GM19372 (cell line): ENCODE measurements at regions not wholly inside any gene's neighbourhood (a gene's known extent, or its start where the extent isn't known, plus 50 kb on each side); places are given as distances from the start of the nearest gene placed in this dataset.

Experiments used
- ATAC-seq: cut with Tn5 transposase; IDR thresholded peaks from one replicate; pipeline ENCODE4 v1.9.1; 2021; ENCODE audit warnings: mild to moderate bottlenecking, low read depth, moderate library complexity; ENCODE audit not compliant: unreplicated experiment

DNA sequence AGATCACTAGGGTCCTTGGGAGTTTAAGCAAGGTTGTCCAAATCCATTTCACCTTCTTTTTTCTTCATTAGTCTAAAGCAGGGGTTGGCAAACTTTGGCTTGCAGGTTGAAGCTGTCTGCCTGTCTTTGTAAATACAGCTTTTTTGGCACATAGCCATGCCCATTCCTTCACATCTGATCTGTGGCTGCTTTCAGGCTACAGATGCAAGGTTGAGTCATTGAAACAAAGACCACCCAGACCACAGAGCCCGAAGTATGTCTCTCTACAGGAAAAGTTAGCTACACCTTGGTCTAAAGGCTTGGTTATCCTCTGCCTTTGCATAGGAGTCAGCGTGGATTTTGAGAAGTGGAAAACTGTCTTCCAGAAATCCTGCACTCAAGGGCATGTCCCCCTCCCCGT, 238.1 kb upstream of the STS start:
- no peak for ATAC-seq

DNA sequence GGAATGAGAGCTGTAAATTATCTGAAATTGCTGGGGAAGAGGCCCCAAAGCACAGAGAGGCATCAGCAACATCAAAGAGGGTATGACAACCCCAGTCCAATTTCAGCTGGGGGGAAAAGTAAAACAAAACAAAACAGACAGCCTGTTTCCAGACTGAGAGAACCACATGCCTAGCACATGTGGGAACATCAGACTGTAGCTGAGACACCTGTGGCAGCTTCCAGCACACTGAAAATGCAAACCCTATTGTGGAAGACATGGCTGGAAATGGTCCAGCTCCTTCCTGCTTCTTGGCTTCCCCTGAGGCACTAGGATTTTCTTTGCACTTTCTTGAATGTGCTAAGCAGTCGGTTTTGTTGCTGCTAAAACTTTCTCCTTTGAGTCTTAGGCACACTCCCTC, 240.9 kb upstream of the STS start:
- no peak for ATAC-seq

DNA sequence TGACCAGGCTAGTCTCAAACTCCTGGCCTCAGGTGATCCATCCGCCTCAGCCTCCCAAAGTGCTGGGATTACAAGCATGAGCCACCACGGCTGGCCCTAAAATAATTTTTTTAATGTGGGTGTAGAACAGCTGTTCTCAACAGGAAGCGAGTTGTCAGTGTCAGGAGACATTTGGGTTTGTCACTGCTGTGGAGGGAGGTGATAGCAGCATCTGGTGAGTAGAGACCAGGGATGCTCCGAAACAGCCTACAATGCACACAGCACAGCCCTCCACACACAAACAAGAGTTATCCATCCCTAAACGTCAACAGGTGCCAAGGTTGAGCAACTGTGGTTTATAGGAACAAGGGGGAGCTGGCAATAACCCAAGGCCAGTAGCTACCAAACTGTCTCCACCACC, 243.4 kb upstream of the STS start:
- ATAC-seq = no peak

GRCh38 chrX:6898371-6898770, 249.1 kb upstream of the STS start:
- ATAC-seq = no peak

GRCh38 chrX:6891404-6891803, 256.1 kb upstream of the STS start:
- no peak for ATAC-seq

- no peak for ATAC-seq
These were observed 256.8 kb upstream of the STS start for GRCh38 chrX:6890544-6891261.

DNA sequence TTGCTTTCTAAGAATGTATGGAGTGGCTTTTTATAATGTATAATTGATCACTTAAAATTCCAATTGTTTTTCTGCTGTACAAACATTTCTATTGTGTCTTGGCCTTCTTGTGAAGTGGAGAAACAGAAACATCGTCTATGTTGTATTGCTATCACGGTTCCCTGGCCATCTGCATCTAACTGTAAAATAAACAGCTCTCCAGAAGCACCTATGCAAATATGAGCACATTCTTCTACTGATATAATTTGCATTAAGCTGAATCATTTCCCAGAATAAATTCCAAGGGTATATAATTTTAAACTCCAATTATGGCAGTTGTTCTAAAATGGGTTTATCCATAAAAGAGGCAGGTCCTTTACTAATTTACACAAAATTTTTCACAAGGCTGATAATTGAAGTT, 261.6 kb upstream of the STS start:
- no peak for ATAC-seq

DNA sequence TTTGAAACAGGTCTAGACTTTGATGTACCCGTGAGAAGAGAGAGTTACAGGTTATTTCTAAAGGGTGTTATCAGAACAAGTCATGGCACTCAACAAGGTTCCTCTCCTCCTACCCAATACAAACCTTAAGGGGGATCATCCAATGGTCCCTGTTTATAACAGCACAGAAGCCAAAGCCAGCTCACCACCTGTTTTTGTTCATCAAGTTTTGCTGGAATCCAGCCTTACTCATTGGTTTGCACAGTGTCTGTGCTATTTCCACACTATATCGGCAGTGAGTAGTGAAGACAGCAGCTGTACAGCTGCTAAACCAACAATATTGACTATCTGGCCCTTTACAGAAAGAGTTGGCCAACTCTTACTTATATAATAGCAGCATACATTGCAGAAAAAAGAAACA, 262.1 kb upstream of the STS start:
- ATAC-seq = no peak

DNA sequence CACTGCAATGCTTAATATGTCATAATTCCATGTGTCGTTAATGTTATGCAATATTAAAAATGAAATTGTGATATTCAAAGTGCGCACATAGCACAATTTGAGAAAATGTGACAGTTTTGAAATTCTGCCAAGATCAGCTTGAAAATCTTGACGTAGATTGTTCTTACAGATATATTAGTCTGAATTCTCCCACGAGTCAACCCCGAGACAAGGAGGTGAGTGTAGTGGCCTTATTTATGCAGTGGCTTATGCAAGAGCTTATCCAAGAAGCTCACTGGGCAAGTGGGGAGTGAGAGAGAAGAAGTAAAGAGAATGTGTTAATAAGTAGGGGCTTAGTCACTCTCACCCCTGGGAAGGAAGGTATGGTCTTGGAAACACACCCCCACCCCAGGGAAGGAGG, 286.1 kb upstream of the STS start:
- ATAC-seq = no peak

GRCh38 chrX:6857749-6858148, 289.8 kb upstream of the STS start:
- no peak for ATAC-seq

- ATAC-seq = no peak
These were observed 291.0 kb upstream of the STS start for GRCh38 chrX:6856471-6856870.

- no peak for ATAC-seq
These were observed 294.6 kb upstream of the STS start for GRCh38 chrX:6852869-6853268.

- ATAC-seq = no peak
These were observed 295.4 kb upstream of the STS start for GRCh38 chrX:6852121-6852520.

DNA sequence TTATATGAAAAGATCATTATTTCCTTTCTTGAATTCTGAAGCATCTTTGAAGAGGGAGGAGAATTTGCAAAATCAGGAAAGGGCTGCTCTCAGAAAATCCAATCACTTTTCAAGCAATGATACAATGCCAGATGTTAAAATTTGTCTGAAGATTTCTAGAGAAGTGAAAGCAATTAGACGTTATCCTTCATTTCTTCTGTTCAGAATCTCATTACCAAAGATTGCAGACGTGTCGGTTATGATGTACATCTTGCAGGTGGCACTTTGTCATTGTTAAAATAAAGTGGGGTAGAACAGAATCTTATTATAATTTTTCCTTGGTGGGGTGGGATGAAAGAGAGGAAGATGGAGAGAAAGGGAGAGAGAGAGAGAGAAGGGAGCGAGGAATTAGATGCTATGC, 296.4 kb upstream of the STS start:
- ATAC-seq = no peak

GRCh38 chrX:6849716-6850414, 297.6 kb upstream of the STS start:
- ATAC-seq = no peak

DNA sequence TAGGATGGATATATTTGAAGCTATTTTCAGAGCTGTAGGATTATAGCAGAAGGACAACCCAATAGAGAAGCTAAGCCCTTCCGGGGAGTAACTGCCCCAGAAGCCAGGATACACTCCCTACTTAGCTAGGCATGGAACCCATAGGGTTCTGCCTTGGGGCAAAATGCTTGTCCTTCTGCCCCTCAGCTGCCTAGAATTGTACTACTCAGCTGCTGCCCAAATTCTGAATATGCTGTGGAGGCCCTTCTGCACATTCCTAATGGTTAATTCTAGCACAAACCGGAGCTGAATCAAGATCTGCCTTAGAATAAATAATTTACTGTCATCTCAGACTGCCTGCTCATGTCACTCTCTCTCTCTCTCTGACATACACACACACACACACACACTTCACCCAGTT, 297.7 kb upstream of the VCX3A start:
- no peak for ATAC-seq

DNA sequence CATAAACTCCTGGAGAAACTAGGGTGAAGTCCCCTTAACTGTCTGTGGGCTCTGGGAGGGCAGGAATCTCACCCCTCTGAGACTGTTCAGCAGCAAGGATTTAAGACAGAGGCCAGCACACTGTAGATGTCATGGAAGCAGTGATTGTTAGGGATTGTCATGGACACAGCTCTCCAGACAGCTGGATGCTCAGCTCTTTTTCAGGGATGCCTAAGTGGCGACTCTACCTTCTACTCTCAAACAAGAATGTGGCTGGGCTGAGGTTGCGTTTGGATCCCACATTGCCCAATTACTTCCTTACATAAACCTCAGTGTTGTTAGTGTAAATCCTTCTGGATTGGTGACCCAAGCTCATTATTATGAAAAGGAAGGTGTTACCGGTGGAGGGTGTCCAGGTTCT, 291.9 kb upstream of the VCX3A start:
- no peak for ATAC-seq

- no peak for ATAC-seq
These were observed 286.8 kb upstream of the VCX3A start for GRCh38 chrX:6821730-6822129.

DNA sequence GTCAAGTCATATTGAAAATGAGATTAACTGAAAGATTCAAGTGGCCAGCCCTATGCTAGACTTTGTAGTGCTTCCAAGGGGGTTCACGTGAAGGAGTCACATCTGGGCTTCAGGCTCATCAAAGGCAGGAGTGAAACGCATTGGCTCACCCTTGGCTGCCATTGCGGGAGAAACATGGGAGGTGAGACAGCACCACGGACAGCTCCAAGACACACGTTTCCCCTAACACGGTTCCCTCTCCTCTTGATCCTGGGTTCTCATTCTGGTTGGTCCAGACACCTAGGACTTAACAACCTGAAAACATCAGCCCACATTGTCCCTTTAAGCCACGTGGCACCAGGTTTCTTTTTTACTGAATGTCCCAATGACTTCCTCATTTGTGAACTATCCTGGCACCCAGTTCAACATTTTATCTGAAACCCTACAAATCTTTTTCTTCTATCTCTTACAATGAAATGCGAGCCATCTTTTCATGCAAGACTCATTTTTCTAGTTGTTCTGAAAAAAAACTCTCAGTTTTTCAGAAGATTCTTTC, 279.0 kb upstream of the VCX3A start:
- ATAC-seq = no peak

DNA sequence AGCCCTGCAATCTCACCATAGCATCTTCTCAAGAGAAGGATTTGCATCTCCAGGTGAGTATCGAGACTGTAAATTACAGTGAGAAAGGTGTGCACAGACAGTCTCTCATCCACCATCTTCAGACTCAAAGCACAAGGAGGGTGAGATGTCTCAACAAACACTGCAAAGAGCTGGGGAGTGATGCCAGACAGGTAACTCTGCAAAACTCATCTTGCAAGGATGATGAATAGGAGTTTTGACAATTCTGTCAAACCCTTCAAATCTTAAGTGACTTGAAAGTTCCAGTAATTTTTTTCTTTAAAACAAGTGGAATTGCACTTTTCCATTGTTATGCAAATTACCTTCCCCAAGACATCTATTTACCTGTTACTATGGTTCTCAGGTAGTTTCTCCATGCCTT, 277.2 kb upstream of the VCX3A start:
- no peak for ATAC-seq

DNA sequence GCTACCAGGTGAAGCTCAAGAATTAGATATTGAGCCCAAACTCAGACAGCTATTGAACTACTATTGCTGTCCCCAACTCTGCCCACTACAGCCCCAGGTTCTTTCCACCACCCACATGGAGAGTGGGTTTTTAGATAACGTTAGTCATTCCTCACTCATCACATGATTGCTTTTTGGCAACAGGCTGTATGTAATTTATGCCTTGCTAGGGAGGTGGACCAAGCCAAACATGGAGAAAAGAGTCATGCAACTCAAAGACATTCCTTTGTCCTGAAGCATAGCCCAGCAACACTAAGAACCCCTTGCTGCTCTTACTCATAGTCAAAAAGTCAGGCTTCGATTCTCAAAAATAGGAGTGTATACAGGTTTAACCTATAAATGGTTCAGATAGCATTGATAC, 275.9 kb upstream of the VCX3A start:
- ATAC-seq = no peak

DNA sequence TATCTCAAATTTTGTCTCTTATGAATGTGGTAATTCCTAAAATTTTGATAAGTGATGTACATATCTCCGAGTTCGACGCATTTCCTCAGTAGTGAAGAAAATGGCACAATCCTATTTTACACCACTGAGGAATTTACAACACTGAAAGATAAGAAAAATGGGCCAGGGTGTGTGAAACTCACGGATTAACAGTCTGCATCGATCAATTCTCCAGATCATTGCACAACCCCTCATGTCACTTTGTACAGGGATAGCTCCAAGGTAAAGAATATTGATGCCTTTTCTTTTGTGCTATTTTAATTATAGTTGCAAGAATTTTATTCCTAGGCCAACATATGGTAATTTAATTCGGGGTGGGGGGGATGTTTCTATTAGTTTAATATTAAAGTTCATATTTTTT, 268.7 kb upstream of the VCX3A start:
- no peak for ATAC-seq
